SU-DHL-6 (cell line): ENCODE measurements at regions not wholly inside any gene's neighbourhood (a gene's known extent, or its start where the extent isn't known, plus 50 kb on each side); places are given as distances from the start of the nearest gene placed in this dataset.

Experiments
- H2AFZ ChIP-seq: fragments of 200-600 bp; sonication (generic); 2 replicates; pipeline ENCODE4 v1.6.1; 2014; ENCODE audit warnings: low read depth, mild to moderate bottlenecking, moderate library complexity, mixed read lengths, antibody characterized with exemption, low read length; ENCODE audit not compliant: severe bottlenecking
- H3F3A ChIP-seq: fragments of 200-600 bp; shearing (Covaris generic); 2 replicates; pipeline ENCODE4 v1.6.0; 2016; ENCODE audit warnings: antibody characterized with exemption, mild to moderate bottlenecking; ENCODE audit not compliant: insufficient read depth
- H3K27ac ChIP-seq: fragments of 200-600 bp; sonication (generic); 2 replicates; pipeline ENCODE4 v1.5.1; 2016; ENCODE audit warnings: low read depth, mild to moderate bottlenecking, low read length, moderate library complexity, mixed read lengths
- H3K27me3 ChIP-seq: fragments of 200-600 bp; sonication (generic), shearing (Covaris generic); 2 replicates; pipeline ENCODE4 v1.6.0; 2014; ENCODE audit warnings: mild to moderate bottlenecking, low read length
- H3K36me3 ChIP-seq: fragments of 200-600 bp; sonication (generic); 2 replicates; pipeline ENCODE4 v1.6.1; 2014; ENCODE audit warnings: mild to moderate bottlenecking, low read length, mixed read lengths
- H3K4me2 ChIP-seq: fragments of 300-600, 200-600 bp; shearing (Covaris generic), sonication (generic); 2 replicates; pipeline ENCODE4 v1.6.0; 2014; ENCODE audit warnings: low read length, low read depth, mild to moderate bottlenecking; ENCODE audit not compliant: poor library complexity, severe bottlenecking
- H3K4me3 ChIP-seq: fragments of 200-600 bp; sonication (generic); 2 replicates; pipeline ENCODE4 v1.5.1; 2014; ENCODE audit warnings: antibody characterized with exemption, low read length, mild to moderate bottlenecking, mixed read lengths; ENCODE audit not compliant: insufficient read depth, poor library complexity, severe bottlenecking
- H3K79me2 ChIP-seq: fragments of 200-600 bp; sonication (generic); 2 replicates; pipeline ENCODE4 v1.6.1; 2014; ENCODE audit warnings: mild to moderate bottlenecking, low read length, moderate library complexity; ENCODE audit not compliant: insufficient read depth
- H3K9ac ChIP-seq: fragments of 200-600 bp; sonication (generic); 2 replicates; pipeline ENCODE4 v1.7.0; 2014; ENCODE audit warnings: mild to moderate bottlenecking, low read length
- H3K9me2 ChIP-seq: fragments of 200-600 bp; sonication (generic); replicated peaks from 2 replicates; pipeline ENCODE4 v1.6.1; 2014; ENCODE audit warnings: low read length; ENCODE audit not compliant: insufficient read depth
- H3K9me3 ChIP-seq: fragments of 200-600 bp; sonication (generic); 2 replicates; pipeline ENCODE4 v1.6.1; 2014; ENCODE audit warnings: low read length, mixed read lengths; ENCODE audit not compliant: insufficient read depth
- H4K20me1 ChIP-seq: fragments of 200-600 bp; sonication (generic); 2 replicates; pipeline ENCODE4 v1.6.1; 2014; ENCODE audit warnings: low read depth, mild to moderate bottlenecking, antibody characterized with exemption, low read length, moderate library complexity, mixed read lengths
- EZH2phosphoT487 ChIP-seq: fragments of 200-600 bp; sonication (generic), shearing (Covaris generic); conservative IDR thresholded peaks from 2 replicates; pipeline ENCODE4 v1.6.1; 2018; ENCODE audit warnings: mild to moderate bottlenecking, antibody characterized with exemption, low read length, moderate library complexity, mixed read lengths
- TF ChIP-seq, protein P1 (sequence below): fragments of 200-600 bp; sonication (generic); IDR thresholded peaks from one replicate; pipeline ENCODE4 v1.5.1; 2017; ENCODE audit warnings: antibody characterized with exemption, mild to moderate bottlenecking, low read length, moderate library complexity; ENCODE audit not compliant: insufficient read depth, poor library complexity, severe bottlenecking

DNA sequence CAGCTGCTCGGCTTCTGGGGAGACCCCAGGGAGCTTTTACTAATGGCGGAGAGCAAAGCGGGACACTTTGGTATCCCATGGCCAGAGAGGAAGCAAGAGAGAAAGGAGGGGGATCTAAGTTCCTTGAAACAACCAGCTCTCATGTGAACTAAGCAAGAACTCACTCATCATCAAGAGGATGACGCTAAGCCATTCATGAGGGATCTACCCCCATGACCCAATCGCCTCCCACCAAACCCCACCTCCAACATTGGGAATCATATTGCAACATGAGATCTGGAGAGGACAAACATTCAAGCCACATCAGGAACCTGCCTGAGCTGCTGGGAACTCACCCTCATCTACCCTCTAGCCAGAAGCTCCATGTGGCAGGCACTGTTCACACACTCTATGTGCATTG, 372.1 kb upstream of the RUNX1 start:
- Histone ChIP-seq H3K9me3 (no peaks in the 10 kb centered on the region), H3K36me3 (no peaks in the 10 kb centered on the region), H4K20me1 (no peaks in the 10 kb centered on the region), H3K79me2 (no peaks in the 10 kb centered on the region), H3K9me2 (no peaks in the 10 kb centered on the region), H3K9ac (no peak overlapping the region), H2AFZ (no peak overlapping the region), H3K4me2 (no peak overlapping the region), H3F3A (no peaks in the 10 kb centered on the region), H3K27me3 (no peaks in the 10 kb centered on the region), H3K4me3 (no peak overlapping the region), H3K27ac (no peak overlapping the region)
- TF ChIP-seq EZH2phosphoT487 = no peak
- TF ChIP-seq, protein P1, sequence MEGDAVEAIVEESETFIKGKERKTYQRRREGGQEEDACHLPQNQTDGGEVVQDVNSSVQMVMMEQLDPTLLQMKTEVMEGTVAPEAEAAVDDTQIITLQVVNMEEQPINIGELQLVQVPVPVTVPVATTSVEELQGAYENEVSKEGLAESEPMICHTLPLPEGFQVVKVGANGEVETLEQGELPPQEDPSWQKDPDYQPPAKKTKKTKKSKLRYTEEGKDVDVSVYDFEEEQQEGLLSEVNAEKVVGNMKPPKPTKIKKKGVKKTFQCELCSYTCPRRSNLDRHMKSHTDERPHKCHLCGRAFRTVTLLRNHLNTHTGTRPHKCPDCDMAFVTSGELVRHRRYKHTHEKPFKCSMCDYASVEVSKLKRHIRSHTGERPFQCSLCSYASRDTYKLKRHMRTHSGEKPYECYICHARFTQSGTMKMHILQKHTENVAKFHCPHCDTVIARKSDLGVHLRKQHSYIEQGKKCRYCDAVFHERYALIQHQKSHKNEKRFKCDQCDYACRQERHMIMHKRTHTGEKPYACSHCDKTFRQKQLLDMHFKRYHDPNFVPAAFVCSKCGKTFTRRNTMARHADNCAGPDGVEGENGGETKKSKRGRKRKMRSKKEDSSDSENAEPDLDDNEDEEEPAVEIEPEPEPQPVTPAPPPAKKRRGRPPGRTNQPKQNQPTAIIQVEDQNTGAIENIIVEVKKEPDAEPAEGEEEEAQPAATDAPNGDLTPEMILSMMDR = no peak

- Histone ChIP-seq H3K4me2 (no peak overlapping the region), H3K79me2 (no peaks in the 10 kb centered on the region), H3K9me2 (no peaks in the 10 kb centered on the region), H3K9ac (no peak overlapping the region), H3K36me3 (no peaks in the 10 kb centered on the region), H3K9me3 (no peaks in the 10 kb centered on the region), H2AFZ (no peak overlapping the region), H3K27ac (no peak overlapping the region), H3F3A (no peaks in the 10 kb centered on the region), H3K4me3 (no peak overlapping the region), H4K20me1 (no peaks in the 10 kb centered on the region), H3K27me3 (no peaks in the 10 kb centered on the region)
- no peak for TF ChIP-seq EZH2phosphoT487
- TF ChIP-seq, protein P1 = no peak
Observed at GRCh38 chr21:35420656-35421055, 371.6 kb upstream of the RUNX1 start.

DNA sequence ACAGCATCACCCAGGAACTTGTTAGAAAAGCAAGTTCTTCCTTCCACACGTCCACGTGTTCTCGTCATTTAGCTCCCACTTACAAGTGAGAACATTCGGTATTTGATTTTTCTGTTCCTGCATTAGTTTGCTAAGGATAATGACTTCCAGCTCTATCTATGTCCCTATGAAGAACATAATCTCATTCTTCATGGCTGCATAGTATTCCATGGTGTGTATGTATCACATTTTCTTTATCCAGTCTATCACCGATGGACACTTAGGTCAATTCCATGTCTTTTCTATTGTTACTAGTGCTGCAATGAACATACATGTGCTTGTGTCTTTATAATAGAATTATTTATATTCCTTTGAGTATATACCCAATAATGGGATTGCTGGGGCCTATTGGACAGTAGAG, 368.7 kb upstream of the RUNX1 start:
- Histone ChIP-seq H3K27me3 (no peaks in the 10 kb centered on the region), H3K4me2 (no peak overlapping the region), H3K27ac (no peak overlapping the region), H3K36me3 (no peaks in the 10 kb centered on the region), H3K79me2 (no peaks in the 10 kb centered on the region), H3F3A (no peaks in the 10 kb centered on the region), H4K20me1 (no peaks in the 10 kb centered on the region), H3K9ac (no peak overlapping the region), H3K9me3 (no peaks in the 10 kb centered on the region), H3K9me2 (no peaks in the 10 kb centered on the region), H3K4me3 (no peak overlapping the region), H2AFZ (no peak overlapping the region)
- TF ChIP-seq, protein P1 = no peak
- no peak for TF ChIP-seq EZH2phosphoT487
